ENCODE measurements at regions not wholly inside any gene's neighbourhood (a gene's known extent, or its start where the extent isn't known, plus 50 kb on each side); places are given as distances from the start of the nearest gene placed in this dataset.

DNA sequence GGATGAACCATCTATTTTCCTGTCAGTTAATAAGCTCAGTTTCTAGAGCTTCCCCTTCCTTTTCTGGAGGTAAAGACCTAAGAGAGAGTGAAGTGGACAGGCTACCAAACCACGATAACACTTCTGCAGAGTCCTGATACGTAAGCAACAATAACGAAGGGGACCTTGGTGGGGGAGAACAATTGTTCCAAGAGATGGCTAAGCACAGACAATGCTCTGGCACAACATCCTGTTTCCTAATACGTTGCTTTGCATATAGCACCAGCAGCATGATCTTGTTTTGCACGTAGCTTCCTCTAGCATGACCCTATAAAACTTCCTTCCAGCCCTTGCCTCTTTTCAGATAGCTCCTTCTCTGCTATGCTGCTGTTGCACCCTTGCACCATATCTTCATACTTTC is 247.3 kb downstream of the RAD51AP2 start:
- no peak for TF ChIP-seq POLR2A (IDR thresholded peaks at IDR 0.05)
- TF ChIP-seq, protein P1, sequence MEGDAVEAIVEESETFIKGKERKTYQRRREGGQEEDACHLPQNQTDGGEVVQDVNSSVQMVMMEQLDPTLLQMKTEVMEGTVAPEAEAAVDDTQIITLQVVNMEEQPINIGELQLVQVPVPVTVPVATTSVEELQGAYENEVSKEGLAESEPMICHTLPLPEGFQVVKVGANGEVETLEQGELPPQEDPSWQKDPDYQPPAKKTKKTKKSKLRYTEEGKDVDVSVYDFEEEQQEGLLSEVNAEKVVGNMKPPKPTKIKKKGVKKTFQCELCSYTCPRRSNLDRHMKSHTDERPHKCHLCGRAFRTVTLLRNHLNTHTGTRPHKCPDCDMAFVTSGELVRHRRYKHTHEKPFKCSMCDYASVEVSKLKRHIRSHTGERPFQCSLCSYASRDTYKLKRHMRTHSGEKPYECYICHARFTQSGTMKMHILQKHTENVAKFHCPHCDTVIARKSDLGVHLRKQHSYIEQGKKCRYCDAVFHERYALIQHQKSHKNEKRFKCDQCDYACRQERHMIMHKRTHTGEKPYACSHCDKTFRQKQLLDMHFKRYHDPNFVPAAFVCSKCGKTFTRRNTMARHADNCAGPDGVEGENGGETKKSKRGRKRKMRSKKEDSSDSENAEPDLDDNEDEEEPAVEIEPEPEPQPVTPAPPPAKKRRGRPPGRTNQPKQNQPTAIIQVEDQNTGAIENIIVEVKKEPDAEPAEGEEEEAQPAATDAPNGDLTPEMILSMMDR (IDR thresholded peaks at IDR 0.05) = no peak
- TF ChIP-seq POLR2AphosphoS5 (IDR thresholded peaks at IDR 0.05) = no peak
